Motor neuron (in vitro differentiated cells): ENCODE measurements at regions not wholly inside any gene's neighbourhood (a gene's known extent, or its start where the extent isn't known, plus 50 kb on each side); places are given as distances from the start of the nearest gene placed in this dataset.

Source experiments
- ATAC-seq, 8 experiments: fragments of 200-7000 bp; cut with Tn5 transposase; replicated peaks in 6 of 8; 2 replicates each; pipeline ENCODE4 v1.8.0; 2021; ENCODE audit warnings: mild to moderate bottlenecking in 8 of 8, moderate library complexity in 8 of 8
- H3K27ac ChIP-seq, 2 donors: fragments of 250-450 bp; sonication (Bioruptor Pico); 2 replicates each; pipeline ENCODE4 v1.9.0; 2021; ENCODE audit warnings: antibody characterized with exemption in 2 of 2, mild to moderate bottlenecking in 2 of 2, moderate library complexity in 1 of 2
- H3K4me1 ChIP-seq, 2 donors: fragments of 250-450 bp; sonication (Bioruptor Pico); replicated peaks in 1 of 2; 2 replicates each; pipeline ENCODE4 v1.6.1; 2021; ENCODE audit warnings: antibody characterized with exemption in 2 of 2, mild to moderate bottlenecking in 2 of 2, moderate library complexity in 1 of 2
- H3K4me3 ChIP-seq, 5 donors: fragments of 250-450 bp; sonication (Bioruptor Pico); 2 replicates each; pipeline ENCODE4 v1.9.0; 2021; ENCODE audit warnings: antibody characterized with exemption in 5 of 5, mild to moderate bottlenecking in 5 of 5, moderate library complexity in 4 of 5
- WGBS, 10 experiments: fragments of 450-650 bp; shearing (Covaris generic); methylation state at CpG; one replicate each; pipeline ENCODE4 v1.0.0; 2022; 5-methylcytosine and 5-hydroxymethylcytosine counted together
- in situ Hi-C, 9 experiments: fragments of 400-800 bp; cut with MboI; loops; one replicate each; pipeline ENCODE4 v1.15.0; 2021; ENCODE audit warnings: low sequenced_read_pairs in 9 of 9, low pct_unique_long_range_greater_than_20kb in 2 of 9; ENCODE audit not compliant: unreplicated experiment in 9 of 9

DNA sequence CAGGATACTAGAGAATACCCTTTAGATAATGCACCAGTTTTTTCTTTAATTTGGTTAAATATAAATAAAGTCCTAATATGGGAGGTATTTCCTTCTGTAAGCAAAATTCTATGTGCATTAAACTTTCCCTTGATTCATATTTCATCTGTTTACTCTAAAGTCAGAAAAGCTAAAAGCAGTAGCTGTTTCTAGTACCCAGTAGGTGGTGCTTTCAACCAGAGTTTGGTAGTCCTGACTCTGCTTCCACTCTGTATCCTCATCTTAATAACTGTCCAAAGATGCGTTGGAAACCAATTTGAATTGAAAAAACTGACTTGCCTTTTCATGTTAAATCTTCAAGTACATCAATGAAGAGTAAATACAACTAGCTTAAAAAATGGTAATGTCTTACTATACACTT lies 1065.2 kb downstream of the JRKL start:
- 0 to 80% (median 51%) methylated on average over 1 of the region's 1 CpG; no CpG with 5 or more reads in 2 of the 10 experiments for WGBS, 10 experiments
- Histone ChIP-seq H3K4me3 (no peak overlapping the region), H3K4me1 (peaks cover 0 to 1% of the 10 kb centered on the region in 2 donors), H3K27ac (no peak overlapping the region)
- peak in 1 of 8 experiments; percentile 63 for ATAC-seq
- in situ Hi-C loops: no loop called here

DNA sequence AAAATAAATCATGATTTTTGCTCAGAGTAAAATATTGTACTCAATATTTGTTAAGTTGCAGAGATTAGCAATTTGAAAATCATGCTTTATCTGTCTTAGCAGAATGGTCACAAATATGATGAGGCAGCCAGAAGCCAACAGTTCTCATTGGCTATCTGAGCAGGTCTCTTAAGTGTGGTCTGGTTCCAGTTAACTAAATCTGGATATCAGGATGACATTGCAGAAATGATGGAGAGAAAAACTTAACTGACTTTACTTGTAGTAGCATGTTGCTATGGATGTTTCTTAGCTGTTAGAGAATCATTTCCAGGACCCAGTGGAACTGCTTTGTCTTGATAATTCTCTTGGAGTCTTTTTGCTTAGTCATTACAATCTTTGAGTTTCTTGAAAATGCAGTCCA lies 1070.3 kb downstream of the JRKL start:
- no peak for ATAC-seq
- H3K27ac ChIP-seq: no peak overlapping the region
- H3K4me3 ChIP-seq: no peak overlapping the region
- in situ Hi-C loops: no loop called here
- H3K4me1 ChIP-seq: no peaks in the 10 kb centered on the region

DNA sequence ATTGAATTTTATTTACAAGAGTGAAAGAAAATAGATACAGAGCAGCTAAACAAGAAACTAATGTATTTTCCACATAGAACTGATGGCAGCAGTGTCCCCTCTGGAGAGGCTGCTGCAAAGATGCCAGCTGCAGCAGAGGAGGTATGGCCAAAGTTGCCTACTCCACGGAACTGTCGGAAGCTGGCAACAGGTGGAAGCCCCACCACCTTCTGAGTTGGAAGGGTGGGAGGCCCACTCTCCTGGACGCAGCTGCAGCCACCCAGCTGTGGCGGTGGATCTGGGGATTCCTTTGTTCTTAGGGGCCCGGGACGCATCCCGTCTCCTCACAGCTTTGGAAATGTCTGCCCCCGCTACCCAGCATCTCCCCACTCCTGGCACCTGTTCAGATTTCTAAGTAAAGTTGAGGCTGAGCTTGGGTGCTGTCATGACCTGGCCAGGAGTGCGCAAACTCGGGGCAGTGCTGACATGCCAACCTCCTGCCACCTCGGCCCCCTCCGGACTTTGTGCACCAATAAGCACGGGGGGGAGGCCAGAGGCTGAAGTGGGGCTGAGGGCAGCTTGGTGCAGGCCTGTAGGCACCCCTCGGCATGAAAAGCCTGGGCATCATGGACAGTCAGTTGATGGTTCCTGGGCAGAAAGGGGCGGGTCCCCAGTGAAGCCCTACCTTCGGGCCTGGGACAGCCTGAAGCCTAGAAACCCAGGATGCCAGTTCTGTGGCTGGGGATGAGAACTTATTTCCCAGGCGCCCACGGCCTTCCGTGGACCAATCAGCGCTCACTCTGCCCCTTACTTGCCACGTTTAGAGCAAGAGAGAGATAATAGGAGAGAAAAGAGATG lies 1071.4 kb downstream of the JRKL start:
- H3K4me1 ChIP-seq: no peaks in the 10 kb centered on the region
- no peak overlapping the region for H3K27ac ChIP-seq
- no peak overlapping the region for H3K4me3 ChIP-seq
- in situ Hi-C loops: no loop called here
- ATAC-seq: no peak
- 0 to 97% (median 58%) methylated on average over 1 to 11 of the region's 21 CpGs; no CpG with 5 or more reads in 4 of the 10 experiments for WGBS, 10 experiments

DNA sequence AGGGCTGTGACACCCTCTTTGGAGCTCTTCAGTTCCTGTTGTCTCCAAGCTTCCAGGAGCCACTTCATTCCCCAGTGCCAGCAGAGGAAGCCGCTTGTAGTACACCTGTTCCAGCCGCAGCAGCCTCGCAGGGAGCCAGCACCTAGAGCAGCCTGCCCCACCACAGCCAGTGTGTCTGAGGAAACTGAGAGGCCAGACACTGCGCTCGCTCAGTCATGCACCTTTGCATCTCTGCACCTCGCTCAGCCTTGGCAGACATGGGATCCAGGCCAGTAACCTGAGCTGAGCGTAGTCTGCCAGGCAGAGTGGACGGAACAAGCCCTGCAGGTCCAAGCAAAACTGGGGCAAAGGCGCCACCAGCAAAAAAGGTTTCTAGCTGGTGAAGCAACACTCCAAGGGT lies 1072.1 kb downstream of the JRKL start:
- no peak overlapping the region for H3K4me3 ChIP-seq
- in situ Hi-C loops: no loop called here

DNA sequence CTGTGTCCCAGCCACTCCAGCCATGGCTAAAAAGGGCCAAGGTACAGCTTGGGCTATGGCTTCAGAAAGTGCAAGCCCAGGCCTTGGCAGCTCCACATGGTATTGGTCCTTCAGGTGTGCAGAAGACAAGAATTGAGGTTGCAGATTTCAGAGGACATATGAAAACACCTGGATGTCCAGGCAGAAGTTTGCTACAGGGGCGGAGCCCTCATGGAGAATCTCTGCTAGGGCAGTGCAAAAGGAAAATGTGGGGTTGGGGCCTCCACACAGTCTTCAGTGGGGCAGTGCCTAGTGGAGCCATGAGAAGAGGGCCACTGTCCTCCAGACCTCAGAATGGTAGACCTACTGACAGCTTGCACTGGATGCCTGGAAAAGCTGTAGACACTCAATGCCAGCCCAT lies 1074.1 kb downstream of the JRKL start:
- ATAC-seq: no peak
- Histone ChIP-seq H3K4me3 (no peak overlapping the region), H3K4me1 (no peaks in the 10 kb centered on the region), H3K27ac (no peak overlapping the region)
- in situ Hi-C loops: no loop called here
- WGBS, 10 experiments: 0 to 50% methylated on average over 1 of the region's 1 CpG; no CpG with 5 or more reads in 8 of the 10 experiments

More for the DNA sequence above, 1072.1 kb downstream of the JRKL start:
- ATAC-seq: no peak
- 0 to 100% (median 80%) methylated on average over 1 to 2 of the region's 9 CpGs; no CpG with 5 or more reads in 3 of the 10 experiments for WGBS, 10 experiments
- no peaks in the 10 kb centered on the region for H3K4me1 ChIP-seq
- no peak overlapping the region for H3K27ac ChIP-seq

DNA sequence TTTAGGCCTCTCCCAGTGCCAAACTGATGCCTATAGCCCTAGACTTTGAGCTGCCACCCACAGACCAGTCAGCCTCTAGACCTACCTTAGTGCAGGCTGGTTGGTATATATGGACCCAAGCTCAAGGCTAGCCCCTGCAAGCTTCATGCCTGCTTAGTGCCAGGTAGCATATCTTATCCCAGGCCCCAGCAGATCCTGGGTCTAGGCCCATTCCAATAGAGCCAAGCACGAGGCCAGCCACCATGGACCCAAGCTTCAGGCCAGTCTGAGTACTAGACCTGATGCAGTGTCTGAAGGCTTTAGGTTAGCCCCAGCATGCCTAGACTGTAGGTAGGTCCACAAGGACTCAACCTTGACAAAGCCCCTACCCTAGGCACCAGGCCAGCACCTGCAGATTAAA lies 1081.7 kb downstream of the JRKL start:
- in situ Hi-C loops: no loop called here
- ATAC-seq: no peak
- H3K4me3 ChIP-seq: no peak overlapping the region
- H3K4me1 ChIP-seq: no peaks in the 10 kb centered on the region
- H3K27ac ChIP-seq: no peak overlapping the region
- WGBS, 10 experiments: 89% methylated on average over 1 of the region's 1 CpG; no CpG with 5 or more reads in 9 of the 10 experiments

DNA sequence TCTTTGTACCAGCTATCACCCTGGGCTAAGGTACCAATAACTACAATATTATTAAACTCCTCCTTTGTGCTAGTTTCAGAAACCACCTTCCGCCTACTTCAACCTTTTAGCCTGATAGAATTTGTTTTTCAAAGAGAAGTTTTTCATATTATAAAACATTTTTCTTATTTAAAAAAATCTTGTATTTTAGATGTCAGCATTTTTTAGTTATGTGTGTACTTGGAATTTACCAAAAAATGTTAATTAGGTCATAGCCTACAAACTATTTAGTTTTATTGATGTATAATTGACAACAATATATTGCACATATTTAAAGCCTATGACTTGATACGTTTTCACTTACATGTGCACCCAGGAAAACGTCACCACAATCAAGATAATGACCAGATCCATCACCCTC lies 1097.6 kb downstream of the JRKL start:
- WGBS, 10 experiments: 3 to 89% (median 64%) methylated on average over 1 to 3 of the region's 3 CpGs
- ATAC-seq: no peak
- in situ Hi-C loops: no loop called here
- Histone ChIP-seq H3K27ac (no peak overlapping the region), H3K4me1 (no peaks in the 10 kb centered on the region), H3K4me3 (no peak overlapping the region)

DNA sequence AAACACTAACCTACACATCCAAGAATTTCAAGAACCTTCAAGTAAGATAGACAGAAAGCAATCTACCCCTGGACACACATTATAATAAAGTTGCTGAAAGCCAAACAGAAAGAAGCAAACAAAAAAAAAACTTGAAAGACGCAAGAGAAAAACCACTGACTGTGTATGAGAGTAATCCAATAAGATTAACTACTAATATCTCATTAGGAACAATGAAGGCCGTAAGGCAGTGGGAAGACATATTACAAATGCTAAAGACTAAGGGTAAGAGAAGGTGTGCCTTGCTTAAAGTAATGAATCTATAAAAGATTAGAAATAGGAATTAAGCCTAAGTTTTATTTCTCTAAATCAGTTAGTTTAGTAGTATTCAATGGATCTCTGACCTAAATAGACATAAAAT lies 1109.1 kb downstream of the JRKL start:
- no peak overlapping the region for H3K4me3 ChIP-seq
- H3K27ac ChIP-seq: no peak overlapping the region
- WGBS, 10 experiments: 13 to 100% (median 81%) methylated on average over 1 to 2 of the region's 2 CpGs; no CpG with 5 or more reads in 2 of the 10 experiments
- ATAC-seq: no peak
- in situ Hi-C loops: no loop called here
- H3K4me1 ChIP-seq: no peaks in the 10 kb centered on the region

DNA sequence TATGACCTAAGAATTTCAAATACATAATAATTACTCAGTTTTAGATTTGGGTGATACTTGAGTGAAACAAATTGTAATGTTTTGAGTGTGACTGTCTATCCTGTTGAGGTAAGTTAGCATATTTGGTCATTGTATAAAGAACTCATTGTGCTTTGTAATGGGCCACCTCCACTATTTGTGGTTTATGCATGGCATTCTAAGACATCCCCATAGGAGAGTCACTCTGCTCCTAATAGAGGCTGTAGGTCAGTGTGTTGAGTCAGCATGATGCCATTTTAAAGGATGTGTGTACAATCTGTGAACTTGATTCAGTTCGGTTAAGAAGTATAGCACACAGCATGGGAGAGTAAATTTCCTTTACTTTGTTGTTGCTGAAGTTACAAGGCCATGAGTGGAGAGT lies 1112.4 kb downstream of the JRKL start:
- Histone ChIP-seq H3K27ac (no peak overlapping the region), H3K4me3 (no peak overlapping the region), H3K4me1 (no peaks in the 10 kb centered on the region)
- WGBS, 10 experiments: 0 to 71% (median 25%) methylated on average over 1 of the region's 1 CpG; no CpG with 5 or more reads in 4 of the 10 experiments
- ATAC-seq: no peak
- in situ Hi-C loops: no loop called here

DNA sequence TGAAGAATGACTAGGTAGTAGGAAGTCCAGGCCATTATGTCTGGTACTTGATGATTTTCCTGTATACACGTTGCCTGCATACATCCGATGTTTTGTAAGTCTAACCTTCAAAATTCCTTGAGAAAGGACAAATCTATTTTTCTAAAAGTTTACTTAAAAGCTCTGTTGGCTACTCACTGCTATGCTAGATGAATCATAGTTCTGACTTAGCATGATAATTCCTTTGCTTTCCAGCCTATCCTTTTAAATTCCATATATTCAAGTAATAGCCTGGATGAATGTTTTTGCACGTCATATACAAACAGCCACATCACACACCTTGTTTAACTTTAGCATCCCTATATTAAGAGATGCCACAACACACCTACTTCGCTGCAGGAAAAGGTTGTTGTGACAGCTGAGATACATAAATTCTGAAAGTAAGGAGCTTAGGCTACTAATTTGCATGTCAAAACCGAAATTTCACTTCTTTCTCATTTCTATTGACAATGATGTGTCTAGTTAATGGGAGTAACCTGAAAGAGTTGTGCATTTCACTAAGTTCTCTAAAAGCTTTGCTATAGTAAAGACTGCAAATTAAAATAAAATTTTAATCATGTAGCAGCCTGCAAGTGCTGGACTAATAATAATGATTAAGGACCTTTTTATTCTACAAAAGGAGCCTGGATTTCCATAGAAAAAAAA lies 1116.4 kb downstream of the JRKL start:
- in situ Hi-C loops: no loop called here
- WGBS, 10 experiments: 6 to 100% (median 64%) methylated on average over 1 to 5 of the region's 5 CpGs
- H3K4me3 ChIP-seq: no peak overlapping the region
- ATAC-seq: no peak
- H3K4me1 ChIP-seq: no peaks in the 10 kb centered on the region
- H3K27ac ChIP-seq: no peak overlapping the region

DNA sequence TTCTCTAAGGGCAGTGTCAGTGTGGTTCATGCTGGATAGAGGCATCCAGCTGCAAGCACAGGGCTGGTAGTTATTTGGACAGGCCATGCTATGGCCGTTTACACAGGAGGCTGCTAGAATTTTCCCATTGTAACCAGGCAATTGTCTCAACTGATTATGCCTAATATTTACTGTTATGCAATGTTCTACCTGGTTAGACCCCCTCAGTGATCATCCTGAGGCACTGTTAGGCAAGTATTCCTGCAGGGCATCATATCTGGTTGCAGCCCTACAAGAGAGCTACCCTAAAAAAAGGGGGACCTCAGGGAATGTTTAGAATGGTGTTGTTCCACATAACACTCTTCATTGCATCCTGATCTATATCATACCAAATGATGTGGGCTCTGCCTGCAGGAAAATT lies 1124.6 kb downstream of the JRKL start:
- in situ Hi-C loops: no loop called here

DNA sequence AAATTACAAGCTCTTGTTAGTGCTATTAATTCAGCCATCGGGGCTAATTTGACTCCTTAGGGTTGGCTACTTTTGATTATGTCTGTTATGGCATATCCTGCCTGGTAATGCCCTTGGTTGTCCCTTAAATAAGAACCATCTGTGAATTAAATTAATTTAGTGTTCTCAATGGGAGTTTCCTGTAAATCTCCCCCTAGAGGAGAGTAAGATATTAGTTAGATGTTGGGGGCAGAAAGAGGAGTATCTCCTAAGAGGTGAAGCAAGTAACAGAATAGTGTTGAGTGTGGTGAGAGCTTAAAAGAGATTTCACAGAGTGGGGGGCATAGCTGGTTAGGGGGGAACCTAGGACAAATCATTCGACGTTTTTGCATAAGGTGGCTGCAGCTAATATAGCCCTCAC lies 1126.9 kb downstream of the JRKL start:
- Histone ChIP-seq H3K4me1 (no peaks in the 10 kb centered on the region), H3K27ac (no peak overlapping the region), H3K4me3 (no peak overlapping the region)
- in situ Hi-C loops: no loop called here
- no peak for ATAC-seq
- 0 to 100% (median 92%) methylated on average over 1 to 3 of the region's 3 CpGs; no CpG with 5 or more reads in 4 of the 10 experiments for WGBS, 10 experiments

More for the DNA sequence above, 1124.6 kb downstream of the JRKL start:
- Histone ChIP-seq H3K27ac (no peak overlapping the region), H3K4me3 (no peak overlapping the region), H3K4me1 (no peaks in the 10 kb centered on the region)
- ATAC-seq: no peak
- WGBS, 10 experiments: 0 to 100% (median 45%) methylated on average over 1 of the region's 1 CpG; no CpG with 5 or more reads in 2 of the 10 experiments

DNA sequence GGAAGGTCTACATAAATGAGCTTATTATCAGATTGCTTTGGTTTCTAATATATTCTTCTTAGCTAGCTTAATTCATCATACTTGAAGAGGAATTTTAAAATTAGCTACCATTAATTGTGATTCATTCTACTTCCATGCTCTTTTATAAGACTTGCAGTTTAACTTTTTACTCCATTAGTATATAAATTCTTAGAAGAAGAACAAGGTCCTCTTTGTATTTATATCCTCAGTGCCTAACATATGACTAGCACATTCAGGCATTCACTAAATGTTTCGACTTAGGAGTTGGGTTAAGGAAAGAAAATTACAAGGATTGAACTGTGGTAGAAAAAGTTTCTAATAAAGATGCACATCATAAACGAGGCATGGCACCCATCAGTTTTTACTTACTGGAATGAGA lies 1135.5 kb downstream of the JRKL start:
- Histone ChIP-seq H3K4me1 (no peaks in the 10 kb centered on the region), H3K27ac (no peak overlapping the region), H3K4me3 (no peak overlapping the region)
- ATAC-seq: no peak
- 0 to 100% (median 31%) methylated on average over 1 to 2 of the region's 2 CpGs for WGBS, 10 experiments
- in situ Hi-C loops: no loop called here
